Trophoblast cell (in vitro differentiated cells and primary cell): ENCODE measurements at regions not wholly inside any gene's neighbourhood (a gene's known extent, or its start where the extent isn't known, plus 50 kb on each side); places are given as distances from the start of the nearest gene placed in this dataset.
A peak's percentile ranks its signal among the peaks of the same experiment; 100 is the strongest.

ENCODE experiments used
- DNase-seq, 2 donors: peaks; one replicate each; pipeline ENCODE4 v3.0.0-alpha.2; 2016
- H2AFZ ChIP-seq: 2 replicates; pipeline ENCODE4 v1.6.1; 2013; ENCODE audit warnings: low read length, moderate library complexity, mild to moderate bottlenecking; ENCODE audit not compliant: insufficient read depth, poor library complexity
- H2AK5ac ChIP-seq: 2 replicates; pipeline ENCODE4 v1.6.1; 2013; ENCODE audit warnings: mild to moderate bottlenecking, low read length
- H2BK120ac ChIP-seq: 2 replicates; pipeline ENCODE4 v1.6.1; 2013; ENCODE audit warnings: low read length, mild to moderate bottlenecking, moderate library complexity; ENCODE audit not compliant: insufficient read depth, poor library complexity
- H2BK12ac ChIP-seq: 2 replicates; pipeline ENCODE4 v1.6.1; 2013; ENCODE audit warnings: mild to moderate bottlenecking, low read length, moderate library complexity
- H2BK5ac ChIP-seq: 2 replicates; pipeline ENCODE4 v1.6.1; 2013; ENCODE audit warnings: low read length, low read depth, moderate library complexity, mild to moderate bottlenecking; ENCODE audit not compliant: poor library complexity
- H3K14ac ChIP-seq: 2 replicates; pipeline ENCODE4 v1.6.1; 2013; ENCODE audit warnings: mild to moderate bottlenecking, low read length
- H3K18ac ChIP-seq: 2 replicates; pipeline ENCODE4 v1.6.1; 2013; ENCODE audit warnings: mild to moderate bottlenecking, low read length
- H3K23ac ChIP-seq: 2 replicates; pipeline ENCODE4 v1.6.1; 2013; ENCODE audit warnings: low read length
- H3K27ac ChIP-seq: 2 replicates; pipeline ENCODE4 v1.5.1; 2013; ENCODE audit warnings: low read depth, mild to moderate bottlenecking, inconsistent platforms, low read length, moderate library complexity
- H3K27me3 ChIP-seq: 2 replicates; pipeline ENCODE4 v1.6.1; 2013; ENCODE audit warnings: inconsistent platforms, mild to moderate bottlenecking, low read length, moderate library complexity; ENCODE audit not compliant: insufficient read depth
- H3K36me3 ChIP-seq, 2 experiments: 1 replicate in 1 of 2; 2 replicates in 1 of 2; pipeline ENCODE4 v1.6.1; 2013; ENCODE audit warnings: low read length in 2 of 2, mild to moderate bottlenecking in 2 of 2, moderate library complexity in 1 of 2; ENCODE audit not compliant: insufficient read depth in 2 of 2, control insufficient read depth in 1 of 2
- H3K4ac ChIP-seq: 2 replicates; pipeline ENCODE4 v1.6.1; 2013; ENCODE audit warnings: low read depth, mild to moderate bottlenecking, low read length, moderate library complexity
- H3K4me1 ChIP-seq, 2 experiments: 1 replicate in 1 of 2; 2 replicates in 1 of 2; pipeline ENCODE4 v1.6.1; 2013; ENCODE audit warnings: low read length in 2 of 2, mild to moderate bottlenecking in 2 of 2, moderate library complexity in 1 of 2; ENCODE audit not compliant: insufficient read depth in 2 of 2, control insufficient read depth in 1 of 2
- H3K4me2 ChIP-seq: 2 replicates; pipeline ENCODE4 v1.6.1; 2013; ENCODE audit warnings: inconsistent platforms, mild to moderate bottlenecking, low read length, moderate library complexity
- H3K4me3 ChIP-seq: 2 replicates; pipeline ENCODE4 v1.5.1; 2013; ENCODE audit warnings: mild to moderate bottlenecking, low read depth, low read length, inconsistent platforms
- H3K79me1 ChIP-seq: one replicate; pipeline ENCODE4 v1.6.1; 2013; ENCODE audit warnings: low read length
- H3K79me2 ChIP-seq: 2 replicates; pipeline ENCODE4 v1.6.1; 2013; ENCODE audit warnings: low read length, mild to moderate bottlenecking; ENCODE audit not compliant: control insufficient read depth, insufficient read depth, poor library complexity
- H3K9ac ChIP-seq: 2 replicates; pipeline ENCODE4 v1.6.1; 2013; ENCODE audit warnings: mild to moderate bottlenecking, low read length
- H3K9me3 ChIP-seq: 2 replicates; pipeline ENCODE4 v1.6.1; 2013; ENCODE audit warnings: low read depth, mild to moderate bottlenecking, control low read depth, inconsistent platforms, low read length; ENCODE audit not compliant: insufficient read depth
- H4K12ac ChIP-seq: 2 replicates; pipeline ENCODE4 v1.6.1; 2013; ENCODE audit warnings: low read depth, mild to moderate bottlenecking, low read length, moderate library complexity
- H4K8ac ChIP-seq: 2 replicates; pipeline ENCODE4 v1.6.1; 2013; ENCODE audit warnings: low read depth, mild to moderate bottlenecking, low read length, moderate library complexity
- H4K91ac ChIP-seq: one replicate; pipeline ENCODE4 v1.6.1; 2013; ENCODE audit warnings: low read depth, mild to moderate bottlenecking, low read length, moderate library complexity
- WGBS: extraction: QIAGEN DNeasy Blood & Tissue Kit; methylation state at CpG from one replicate; pipeline ENCODE4 v1.1.7; 2013; ENCODE audit warnings: missing lambda C conversion rate; ENCODE audit not compliant: insufficient read length, insufficient coverage; ENCODE audit errors: extremely low coverage; 5-methylcytosine and 5-hydroxymethylcytosine counted together

DNA sequence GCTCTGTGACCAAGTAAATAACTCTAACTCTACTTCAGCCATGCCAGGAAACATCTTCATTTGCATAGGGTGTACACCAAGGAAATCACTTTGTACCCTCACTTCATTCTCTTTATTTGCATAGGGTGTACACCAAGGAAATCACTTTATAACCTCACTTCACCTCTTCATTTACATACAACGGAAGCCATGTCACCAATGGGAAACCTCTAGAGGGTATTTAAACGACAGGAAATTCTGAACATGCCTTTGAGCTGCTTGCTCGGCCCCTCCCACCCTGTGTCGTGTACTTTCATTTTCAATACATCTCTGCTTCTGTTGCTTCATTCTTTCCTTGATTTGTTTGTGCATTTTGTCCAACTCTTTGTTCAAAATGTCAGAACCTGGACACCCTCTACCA, 848.1 kb upstream of the FRG1 start:
- Histone ChIP-seq H2BK5ac (no peak overlapping the region), H3K4me2 (no peak overlapping the region), H2BK120ac (no peak overlapping the region), H3K79me2 (no peaks in the 10 kb centered on the region), H2AK5ac (no peak overlapping the region), H2BK12ac (no peak overlapping the region), H3K9ac (no peak overlapping the region), H2AFZ (no peak overlapping the region), H4K8ac (no peak overlapping the region), H3K9me3 (no peaks in the 10 kb centered on the region), H3K23ac (no peak overlapping the region), H3K14ac (no peak overlapping the region), H3K27ac (no peak overlapping the region), H4K91ac (no peak overlapping the region), H3K27me3 (no peaks in the 10 kb centered on the region), H4K12ac (no peak overlapping the region), H3K79me1 (no peaks in the 10 kb centered on the region), H3K4me3 (no peak overlapping the region), H3K18ac (no peak overlapping the region), H3K4me1 (no peaks in the 10 kb centered on the region), H3K36me3 (no peaks in the 10 kb centered on the region), H3K4ac (no peak overlapping the region)
- no CpG with 5 or more reads among the region's 4 CpGs for WGBS
- DNase-seq, result no peak

- Histone ChIP-seq H2BK5ac (no peak overlapping the region), H3K27ac (no peak overlapping the region), H3K9ac (no peak overlapping the region), H3K18ac (no peak overlapping the region), H3K9me3 (no peaks in the 10 kb centered on the region), H3K4me3 (no peak overlapping the region), H3K4me1 (no peaks in the 10 kb centered on the region), H2BK12ac (no peak overlapping the region), H3K23ac (no peak overlapping the region), H4K8ac (no peak overlapping the region), H2AK5ac (no peak overlapping the region), H2BK120ac (no peak overlapping the region), H4K12ac (no peak overlapping the region), H3K4me2 (no peak overlapping the region), H3K14ac (no peak overlapping the region), H3K79me1 (no peaks in the 10 kb centered on the region), H3K79me2 (no peaks in the 10 kb centered on the region), H2AFZ (no peak overlapping the region), H3K36me3 (no peaks in the 10 kb centered on the region), H3K27me3 (no peaks in the 10 kb centered on the region), H4K91ac (no peak overlapping the region), H3K4ac (no peak overlapping the region)
- DNase-seq, result no peak
- WGBS, result no CpG with 5 or more reads among the region's 16 CpGs
Measured at GRCh38 chr4:189096108-189096507, 844.6 kb upstream of the FRG1 start.

GRCh38 chr4:189096717-189097116, 844.0 kb upstream of the FRG1 start:
- WGBS, result no CpG with 5 or more reads among the region's 25 CpGs
- H3K4me1 ChIP-seq, result no peaks in the 10 kb centered on the region
- DNase-seq, result peak; percentile 1 to 7
- H4K8ac ChIP-seq, result no peak overlapping the region
- no peaks in the 10 kb centered on the region for H3K36me3 ChIP-seq
- no peak overlapping the region for H3K4me2 ChIP-seq
- no peak overlapping the region for H3K27ac ChIP-seq
- H3K14ac ChIP-seq, result no peak overlapping the region
- H3K18ac ChIP-seq, result no peak overlapping the region
- no peak overlapping the region for H2BK12ac ChIP-seq
- H3K23ac ChIP-seq, result no peak overlapping the region
- no peak overlapping the region for H4K12ac ChIP-seq
- H2BK120ac ChIP-seq, result no peak overlapping the region
- H3K4ac ChIP-seq, result no peak overlapping the region
- no peaks in the 10 kb centered on the region for H3K27me3 ChIP-seq
- no peak overlapping the region for H3K4me3 ChIP-seq
- H3K79me2 ChIP-seq, result no peaks in the 10 kb centered on the region
- no peak overlapping the region for H3K9ac ChIP-seq
- H2AFZ ChIP-seq, result no peak overlapping the region
- H2AK5ac ChIP-seq, result no peak overlapping the region
- H2BK5ac ChIP-seq, result no peak overlapping the region
- no peaks in the 10 kb centered on the region for H3K79me1 ChIP-seq
- H4K91ac ChIP-seq, result no peak overlapping the region
- no peaks in the 10 kb centered on the region for H3K9me3 ChIP-seq

- Histone ChIP-seq H3K18ac (no peak overlapping the region), H2BK12ac (no peak overlapping the region), H3K9me3 (no peaks in the 10 kb centered on the region), H2BK120ac (no peak overlapping the region), H2AK5ac (no peak overlapping the region), H3K4me2 (no peak overlapping the region), H3K4me3 (no peak overlapping the region), H4K8ac (no peak overlapping the region), H3K27me3 (no peaks in the 10 kb centered on the region), H3K36me3 (no peaks in the 10 kb centered on the region), H4K12ac (no peak overlapping the region), H3K9ac (no peak overlapping the region), H4K91ac (no peak overlapping the region), H3K27ac (no peak overlapping the region), H3K14ac (no peak overlapping the region), H3K4ac (no peak overlapping the region), H3K79me2 (no peaks in the 10 kb centered on the region), H2AFZ (no peak overlapping the region), H3K79me1 (no peaks in the 10 kb centered on the region), H3K23ac (no peak overlapping the region), H2BK5ac (no peak overlapping the region), H3K4me1 (no peaks in the 10 kb centered on the region)
- no peak for DNase-seq
- WGBS, result no CpG with 5 or more reads among the region's 16 CpGs
Measured at GRCh38 chr4:189098932-189099696, 841.6 kb upstream of the FRG1 start.
